A673 (cell line): ENCODE measurements at regions not wholly inside any gene's neighbourhood (a gene's known extent, or its start where the extent isn't known, plus 50 kb on each side); places are given as distances from the start of the nearest gene placed in this dataset.
"Not testable (repeated sequence)": the region's sequence is repeated elsewhere in the genome, so short reads cannot be mapped to it uniquely, and the experiment has no call there.

Experiments
- EZH2 ChIP-seq: fragments of 200-600 bp; sonication (generic); IDR thresholded peaks from 2 replicates; pipeline ENCODE4 v1.6.1; 2017; ENCODE audit warnings: borderline replicate concordance, low read depth, mild to moderate bottlenecking, mixed read lengths, antibody characterized with exemption, low read length; ENCODE audit not compliant: poor library complexity, severe bottlenecking
- TF ChIP-seq, protein P1 (sequence below): fragments of 300-800, 200-600 bp; sonication (generic); conservative IDR thresholded peaks from 2 replicates; pipeline ENCODE4 v1.5.1; 2017; ENCODE audit warnings: low read depth, mild to moderate bottlenecking, antibody characterized with exemption, low read length, moderate library complexity, mixed read lengths

GRCh38 chr15:32536507-32537172, 56.6 kb upstream of the GOLGA8N start:
- TF ChIP-seq, protein P1, sequence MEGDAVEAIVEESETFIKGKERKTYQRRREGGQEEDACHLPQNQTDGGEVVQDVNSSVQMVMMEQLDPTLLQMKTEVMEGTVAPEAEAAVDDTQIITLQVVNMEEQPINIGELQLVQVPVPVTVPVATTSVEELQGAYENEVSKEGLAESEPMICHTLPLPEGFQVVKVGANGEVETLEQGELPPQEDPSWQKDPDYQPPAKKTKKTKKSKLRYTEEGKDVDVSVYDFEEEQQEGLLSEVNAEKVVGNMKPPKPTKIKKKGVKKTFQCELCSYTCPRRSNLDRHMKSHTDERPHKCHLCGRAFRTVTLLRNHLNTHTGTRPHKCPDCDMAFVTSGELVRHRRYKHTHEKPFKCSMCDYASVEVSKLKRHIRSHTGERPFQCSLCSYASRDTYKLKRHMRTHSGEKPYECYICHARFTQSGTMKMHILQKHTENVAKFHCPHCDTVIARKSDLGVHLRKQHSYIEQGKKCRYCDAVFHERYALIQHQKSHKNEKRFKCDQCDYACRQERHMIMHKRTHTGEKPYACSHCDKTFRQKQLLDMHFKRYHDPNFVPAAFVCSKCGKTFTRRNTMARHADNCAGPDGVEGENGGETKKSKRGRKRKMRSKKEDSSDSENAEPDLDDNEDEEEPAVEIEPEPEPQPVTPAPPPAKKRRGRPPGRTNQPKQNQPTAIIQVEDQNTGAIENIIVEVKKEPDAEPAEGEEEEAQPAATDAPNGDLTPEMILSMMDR, result not testable (repeated sequence)
- TF ChIP-seq EZH2, result not testable (repeated sequence)
